Medulla oblongata (tissue), 1 donor: ENCODE measurements at regions not wholly inside any gene's neighbourhood (a gene's known extent, or its start where the extent isn't known, plus 50 kb on each side); places are given as distances from the start of the nearest gene placed in this dataset.
"Not testable (repeated sequence)": the region's sequence is repeated elsewhere in the genome, so short reads cannot be mapped to it uniquely, and the experiment has no call there.

Source experiments
- DNase-seq: peaks from one replicate; pipeline ENCODE4 v3.0.0-alpha.2; 2015; ENCODE audit errors: extremely low spot score

- not testable (repeated sequence) for DNase-seq
Measured at GRCh38 chr3:154834831-154835230, 245.3 kb upstream of the MME start.

- no peak for DNase-seq
Measured at GRCh38 chr3:154829929-154830328, 250.2 kb upstream of the MME start.

GRCh38 chr3:154819491-154819890, 260.6 kb upstream of the MME start:
- DNase-seq = no peak

- no peak for DNase-seq
Measured at GRCh38 chr3:154818676-154819255, 261.4 kb upstream of the MME start.

GRCh38 chr3:154810017-154810416, 270.1 kb upstream of the MME start:
- not testable (repeated sequence) for DNase-seq

GRCh38 chr3:154801729-154802128, 278.4 kb upstream of the MME start:
- DNase-seq = no peak

- DNase-seq = no peak
Measured at GRCh38 chr3:154799800-154800199, 280.3 kb upstream of the MME start.

- peak; percentile 54 for DNase-seq
Measured at GRCh38 chr3:154795582-154795981, 284.5 kb upstream of the MME start.

GRCh38 chr3:154794814-154795445, 285.2 kb upstream of the MME start:
- peak; percentile 10 for DNase-seq

- DNase-seq = no peak
Measured at GRCh38 chr3:154794391-154794790, 285.7 kb upstream of the MME start.

GRCh38 chr3:154792828-154793227, 287.3 kb upstream of the MME start:
- DNase-seq = no peak

- no peak for DNase-seq
Measured at GRCh38 chr3:154791611-154792010, 288.5 kb upstream of the MME start.

- DNase-seq = no peak
Measured at GRCh38 chr3:154786724-154787123, 293.4 kb upstream of the MME start.

- DNase-seq = peak; percentile 41
Measured at GRCh38 chr3:154783521-154783931, 296.6 kb upstream of the MME start.

GRCh38 chr3:154783061-154783460, 297.1 kb upstream of the MME start:
- DNase-seq = no peak

- DNase-seq = no peak
Measured at GRCh38 chr3:154782151-154782550, 298.0 kb upstream of the MME start.

- DNase-seq = no peak
Measured at GRCh38 chr3:154781595-154781994, 298.5 kb upstream of the MME start.

- DNase-seq = no peak
Measured at GRCh38 chr3:154780263-154780662, 299.9 kb upstream of the MME start.

GRCh38 chr3:154779571-154779970, 300.5 kb upstream of the MME start:
- no peak for DNase-seq

GRCh38 chr3:154778057-154778456, 302.1 kb upstream of the MME start:
- no peak for DNase-seq

- no peak for DNase-seq
Measured at GRCh38 chr3:154776549-154777225, 303.4 kb upstream of the MME start.

- no peak for DNase-seq
Measured at GRCh38 chr3:154775821-154776548, 304.1 kb upstream of the MME start.
